H9 (cell line): ENCODE measurements at regions not wholly inside any gene's neighbourhood (a gene's known extent, or its start where the extent isn't known, plus 50 kb on each side); places are given as distances from the start of the nearest gene placed in this dataset.

Experiments
- DNase-seq: peaks from one replicate; pipeline ENCODE4 v3.0.0-alpha.2; 2017
- H2AFZ ChIP-seq: one replicate; pipeline ENCODE4 v1.6.1; 2013; ENCODE audit warnings: mild to moderate bottlenecking, low read length, control low read depth, moderate library complexity
- H2AK5ac ChIP-seq: 2 replicates; pipeline ENCODE4 v1.6.1; 2013; ENCODE audit warnings: low read length, control low read depth, mixed read lengths; ENCODE audit not compliant: insufficient read length
- H2BK120ac ChIP-seq: one replicate; pipeline ENCODE4 v1.6.1; 2013; ENCODE audit warnings: low read depth, mild to moderate bottlenecking, low read length, control low read depth, inconsistent platforms; ENCODE audit not compliant: poor library complexity, severe bottlenecking
- H2BK12ac ChIP-seq: 2 replicates; pipeline ENCODE4 v1.6.1; 2013; ENCODE audit warnings: low read length, control low read depth, mixed read lengths, low read depth; ENCODE audit not compliant: insufficient read length
- H2BK15ac ChIP-seq: 2 replicates; pipeline ENCODE4 v1.6.1; 2013; ENCODE audit warnings: low read depth, low read length, control low read depth
- H2BK20ac ChIP-seq: one replicate; pipeline ENCODE4 v1.6.1; 2013; ENCODE audit warnings: low read depth, mild to moderate bottlenecking, low read length, control low read depth, inconsistent platforms; ENCODE audit not compliant: poor library complexity, severe bottlenecking
- H2BK5ac ChIP-seq: 2 replicates; pipeline ENCODE4 v1.6.1; 2013; ENCODE audit warnings: low read length, control low read depth, mixed read lengths; ENCODE audit not compliant: insufficient read length
- H3K14ac ChIP-seq: 2 replicates; pipeline ENCODE4 v1.6.1; 2013; ENCODE audit warnings: low read length, control low read depth; ENCODE audit not compliant: insufficient read depth
- H3K18ac ChIP-seq: 2 replicates; pipeline ENCODE4 v1.6.1; 2013; ENCODE audit warnings: low read depth, mild to moderate bottlenecking, mixed read lengths, low read length, control low read depth; ENCODE audit not compliant: insufficient read length
- H3K23ac ChIP-seq: 2 replicates; pipeline ENCODE4 v1.6.1; 2013; ENCODE audit warnings: low read length, control low read depth, mixed read lengths, low read depth; ENCODE audit not compliant: insufficient read length
- H3K23me2 ChIP-seq: 2 replicates; pipeline ENCODE4 v1.6.1; 2013; ENCODE audit warnings: low read depth, mild to moderate bottlenecking, mixed read lengths, low read length, control low read depth; ENCODE audit not compliant: insufficient read length, poor library complexity, severe bottlenecking
- H3K27ac ChIP-seq: 2 replicates; pipeline ENCODE4 v1.5.1; 2013; ENCODE audit warnings: low read length, control low read depth, mixed read lengths, low read depth; ENCODE audit not compliant: insufficient read length
- H3K27me3 ChIP-seq: 2 replicates; pipeline ENCODE4 v1.6.1; 2013; ENCODE audit warnings: low read length, control low read depth, inconsistent platforms; ENCODE audit not compliant: insufficient read depth
- H3K4ac ChIP-seq: 2 replicates; pipeline ENCODE4 v1.6.1; 2013; ENCODE audit warnings: low read depth, mild to moderate bottlenecking, control low read depth, inconsistent platforms, low read length, moderate library complexity
- H3K4me1 ChIP-seq: 2 replicates; pipeline ENCODE4 v1.6.1; 2013; ENCODE audit warnings: low read length, control low read depth, inconsistent platforms; ENCODE audit not compliant: insufficient read depth
- H3K4me2 ChIP-seq: 2 replicates; pipeline ENCODE4 v1.6.1; 2013; ENCODE audit warnings: low read length, control low read depth, mixed read lengths; ENCODE audit not compliant: insufficient read length, insufficient read depth
- H3K56ac ChIP-seq: 2 replicates; pipeline ENCODE4 v1.6.1; 2013; ENCODE audit warnings: low read depth, mild to moderate bottlenecking, mixed read lengths, low read length, control low read depth; ENCODE audit not compliant: insufficient read length
- H3K79me1 ChIP-seq: 2 replicates; pipeline ENCODE4 v1.6.1; 2013; ENCODE audit warnings: low read depth, mild to moderate bottlenecking, moderate library complexity, low read length, control low read depth, inconsistent platforms; ENCODE audit not compliant: insufficient read depth, poor library complexity, severe bottlenecking
- H3K79me2 ChIP-seq: 2 replicates; pipeline ENCODE4 v1.6.1; 2013; ENCODE audit warnings: low read length, control low read depth, inconsistent platforms; ENCODE audit not compliant: insufficient read depth
- H3K9ac ChIP-seq: 2 replicates; pipeline ENCODE4 v1.6.1; 2013; ENCODE audit warnings: low read length, control low read depth, mixed read lengths; ENCODE audit not compliant: insufficient read length; ENCODE audit errors: extremely low read depth
- H3K9me3 ChIP-seq: one replicate; pipeline ENCODE4 v1.6.1; 2013; ENCODE audit warnings: low read depth, low read length, inconsistent platforms; ENCODE audit not compliant: control insufficient read depth
- H3T11ph ChIP-seq: one replicate; pipeline ENCODE4 v1.6.1; 2013; ENCODE audit warnings: mild to moderate bottlenecking, low read length, control low read depth, inconsistent platforms
- H4K20me1 ChIP-seq: one replicate; pipeline ENCODE4 v1.6.1; 2013; ENCODE audit not compliant: control insufficient read depth, insufficient read length, insufficient read depth
- H4K5ac ChIP-seq: 2 replicates; pipeline ENCODE4 v1.6.1; 2013; ENCODE audit warnings: low read depth, mild to moderate bottlenecking, mixed read lengths, low read length, control low read depth; ENCODE audit not compliant: insufficient read length
- H4K8ac ChIP-seq: replicated peaks from 2 replicates; pipeline ENCODE4 v1.6.1; 2013; ENCODE audit warnings: low read length, control low read depth, mixed read lengths, low read depth; ENCODE audit not compliant: insufficient read length
- H4K91ac ChIP-seq: 2 replicates; pipeline ENCODE4 v1.6.1; 2013; ENCODE audit warnings: low read depth, mild to moderate bottlenecking, moderate library complexity, mixed read lengths, low read length, control low read depth; ENCODE audit not compliant: insufficient read length
- H3K27ac Mint-ChIP-seq, 3 experiments: 2 replicates in 2 of 3; 3 replicates in 1 of 3; pipeline ENCODE4 v1.8.0; 2020 to 2021; ENCODE audit warnings: mixed read lengths in 3 of 3, mild to moderate bottlenecking in 1 of 3, moderate library complexity in 1 of 3
- H3K27me3 Mint-ChIP-seq: 2 replicates; pipeline ENCODE4 v1.8.0; 2021; ENCODE audit warnings: low read depth, mild to moderate bottlenecking, moderate library complexity, mixed read lengths
- H3K36me3 Mint-ChIP-seq, 3 experiments: 2 replicates in 2 of 3; 3 replicates in 1 of 3; pipeline ENCODE4 v1.8.0; 2020 to 2021; ENCODE audit warnings: low read depth in 3 of 3, mixed read lengths in 3 of 3; ENCODE audit not compliant: insufficient read depth in 1 of 3
- H3K4me1 Mint-ChIP-seq, 2 experiments: 2 replicates each; pipeline ENCODE4 v1.8.0; 2020; ENCODE audit warnings: mixed read lengths in 2 of 2
- H3K4me3 Mint-ChIP-seq, 2 experiments: 2 replicates in 1 of 2; 3 replicates in 1 of 2; pipeline ENCODE4 v1.8.0; 2020 to 2021; ENCODE audit warnings: mild to moderate bottlenecking in 2 of 2, mixed read lengths in 2 of 2, moderate library complexity in 1 of 2
- H3K9me3 Mint-ChIP-seq, 2 experiments: 2 replicates in 1 of 2; 3 replicates in 1 of 2; pipeline ENCODE4 v1.8.0; 2020; ENCODE audit warnings: mild to moderate bottlenecking in 2 of 2, mixed read lengths in 2 of 2, moderate library complexity in 1 of 2
- WGBS: extraction: QIAGEN DNeasy Blood & Tissue Kit; methylation state at CpG from one replicate; pipeline ENCODE4 v1.1.7; 2013; ENCODE audit warnings: missing lambda C conversion rate, low lambda C conversion rate, mixed read lengths; ENCODE audit not compliant: insufficient read length; ENCODE audit errors: extremely low coverage; 5-methylcytosine and 5-hydroxymethylcytosine counted together
- TF ChIP-seq, protein P1 (sequence below): fragments of 200-600 bp; sonication (generic); conservative IDR thresholded peaks from 3 replicates; pipeline ENCODE4 v1.8.0; 2021; ENCODE audit warnings: antibody characterized with exemption, mild to moderate bottlenecking

- Histone ChIP-seq H3K18ac (no peak overlapping the region), H3K23me2 (no peaks in the 10 kb centered on the region), H3K56ac (no peak overlapping the region), H3K9ac (no peak overlapping the region), H3K79me2 (no peaks in the 10 kb centered on the region), H4K8ac (no peak overlapping the region), H3K14ac (no peak overlapping the region), H4K91ac (no peak overlapping the region), H2BK12ac (no peak overlapping the region), H3K4ac (no peak overlapping the region), H3K4me2 (no peak overlapping the region), H3K27ac (no peak overlapping the region), H3K23ac (no peak overlapping the region), H2BK120ac (no peak overlapping the region), H4K5ac (no peak overlapping the region), H3K79me1 (no peaks in the 10 kb centered on the region), H2BK5ac (no peak overlapping the region), H2AFZ (no peak overlapping the region), H2AK5ac (no peak overlapping the region), H2BK20ac (no peak overlapping the region), H3T11ph (no peak overlapping the region), H3K27me3 (no peaks in the 10 kb centered on the region), H3K4me1 (no peaks in the 10 kb centered on the region), H2BK15ac (no peak overlapping the region), H3K9me3 (no peaks in the 10 kb centered on the region), H4K20me1 (no peaks in the 10 kb centered on the region)
- peaks cover 2 to 12% of the 10 kb centered on the region in 2 experiments; a peak in 3 of 4 replicates for H3K4me1 Mint-ChIP-seq
- no peak overlapping the region for H3K4me3 Mint-ChIP-seq
- H3K9me3 Mint-ChIP-seq: no peaks in the 10 kb centered on the region
- H3K27ac Mint-ChIP-seq: no peak overlapping the region
- peaks cover 1% of the 10 kb centered on the region; the same call in 1 of the 2 replicates for H3K27me3 Mint-ChIP-seq
- WGBS: no CpG with 5 or more reads among the region's 3 CpGs
- no peaks in the 10 kb centered on the region for H3K36me3 Mint-ChIP-seq
- DNase-seq: no peak
- TF ChIP-seq, protein P1, sequence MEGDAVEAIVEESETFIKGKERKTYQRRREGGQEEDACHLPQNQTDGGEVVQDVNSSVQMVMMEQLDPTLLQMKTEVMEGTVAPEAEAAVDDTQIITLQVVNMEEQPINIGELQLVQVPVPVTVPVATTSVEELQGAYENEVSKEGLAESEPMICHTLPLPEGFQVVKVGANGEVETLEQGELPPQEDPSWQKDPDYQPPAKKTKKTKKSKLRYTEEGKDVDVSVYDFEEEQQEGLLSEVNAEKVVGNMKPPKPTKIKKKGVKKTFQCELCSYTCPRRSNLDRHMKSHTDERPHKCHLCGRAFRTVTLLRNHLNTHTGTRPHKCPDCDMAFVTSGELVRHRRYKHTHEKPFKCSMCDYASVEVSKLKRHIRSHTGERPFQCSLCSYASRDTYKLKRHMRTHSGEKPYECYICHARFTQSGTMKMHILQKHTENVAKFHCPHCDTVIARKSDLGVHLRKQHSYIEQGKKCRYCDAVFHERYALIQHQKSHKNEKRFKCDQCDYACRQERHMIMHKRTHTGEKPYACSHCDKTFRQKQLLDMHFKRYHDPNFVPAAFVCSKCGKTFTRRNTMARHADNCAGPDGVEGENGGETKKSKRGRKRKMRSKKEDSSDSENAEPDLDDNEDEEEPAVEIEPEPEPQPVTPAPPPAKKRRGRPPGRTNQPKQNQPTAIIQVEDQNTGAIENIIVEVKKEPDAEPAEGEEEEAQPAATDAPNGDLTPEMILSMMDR: no peak
These were observed 127.5 kb upstream of the GAREM1 start for GRCh38 chr18:32598144-32598543.
